Neural progenitor cell (in vitro differentiated cells): ENCODE measurements at regions not wholly inside any gene's neighbourhood (a gene's known extent, or its start where the extent isn't known, plus 50 kb on each side); places are given as distances from the start of the nearest gene placed in this dataset.

ENCODE experiments used
- DNase-seq: peaks from one replicate; pipeline ENCODE4 v3.0.0-alpha.2; 2016; ENCODE audit warnings: low spot score
- H2AFZ ChIP-seq: fragments of 200-600 bp; sonication (generic); replicated peaks from 2 replicates; pipeline ENCODE4 v1.6.1; 2016; ENCODE audit warnings: antibody characterized with exemption
- H3F3A ChIP-seq: fragments of 200-600 bp; sonication (generic); 2 replicates; pipeline ENCODE4 v1.6.1; 2016; ENCODE audit warnings: antibody characterized with exemption, low read depth
- H3K27ac ChIP-seq: fragments of 200-600 bp; sonication (generic); 2 replicates; pipeline ENCODE4 v1.5.1; 2016; ENCODE audit warnings: mild to moderate bottlenecking
- H3K27me3 ChIP-seq: fragments of 200-600 bp; sonication (generic); 2 replicates; pipeline ENCODE4 v1.6.1; 2016; ENCODE audit warnings: mild to moderate bottlenecking, moderate library complexity
- H3K36me3 ChIP-seq: fragments of 200-600 bp; sonication (generic); 2 replicates; pipeline ENCODE4 v1.5.1; 2016
- H3K4me1 ChIP-seq: fragments of 200-600 bp; sonication (generic); 2 replicates; pipeline ENCODE4 v1.6.1; 2016; ENCODE audit warnings: mixed run types
- H3K4me2 ChIP-seq: fragments of 200-600 bp; sonication (generic); 2 replicates; pipeline ENCODE4 v1.6.1; 2016
- H3K4me3 ChIP-seq: fragments of 200-600 bp; sonication (generic); 2 replicates; pipeline ENCODE4 v1.5.1; 2016
- H3K79me2 ChIP-seq: fragments of 200-600 bp; sonication (generic); 2 replicates; pipeline ENCODE4 v1.6.1; 2016; ENCODE audit warnings: low read depth
- H3K9ac ChIP-seq: fragments of 200-600 bp; sonication (generic); 2 replicates; pipeline ENCODE4 v1.6.1; 2016
- H3K9me3 ChIP-seq: fragments of 200-600 bp; sonication (generic); 2 replicates; pipeline ENCODE4 v1.5.1; 2016; ENCODE audit warnings: low read depth
- H4K20me1 ChIP-seq: fragments of 200-600 bp; sonication (generic); 2 replicates; pipeline ENCODE4 v1.6.1; 2016; ENCODE audit warnings: low read depth
- H3K27ac Mint-ChIP-seq: 3 replicates; pipeline ENCODE4 v1.8.0; 2021; ENCODE audit warnings: mixed read lengths
- H3K27me3 Mint-ChIP-seq: 2 replicates; pipeline ENCODE4 v1.8.0; 2022; ENCODE audit warnings: low read depth, mild to moderate bottlenecking, inconsistent platforms, moderate library complexity, mixed read lengths; ENCODE audit not compliant: insufficient read depth
- H3K36me3 Mint-ChIP-seq: 3 replicates; pipeline ENCODE4 v1.8.0; 2021; ENCODE audit warnings: mixed read lengths
- H3K4me1 Mint-ChIP-seq: 3 replicates; pipeline ENCODE4 v1.8.0; 2021; ENCODE audit warnings: mixed read lengths
- H3K4me3 Mint-ChIP-seq: 3 replicates; pipeline ENCODE4 v1.8.0; 2021; ENCODE audit warnings: mild to moderate bottlenecking, moderate library complexity, mixed read lengths
- H3K9me3 Mint-ChIP-seq: 3 replicates; pipeline ENCODE4 v1.8.0; 2020; ENCODE audit warnings: mixed read lengths
- CTCF ChIP-seq: fragments of 200-600 bp; sonication (generic); IDR thresholded peaks from 2 replicates; pipeline ENCODE4 v1.5.1; 2017; ENCODE audit warnings: antibody characterized with exemption, mild to moderate bottlenecking
- EZH2 ChIP-seq: fragments of 200-600 bp; sonication (generic); IDR thresholded peaks from 2 replicates; pipeline ENCODE4 v1.6.1; 2017; ENCODE audit warnings: antibody characterized with exemption, mild to moderate bottlenecking, moderate library complexity
- EZH2phosphoT487 ChIP-seq: fragments of 200-600 bp; sonication (generic); IDR thresholded peaks from 2 replicates; pipeline ENCODE4 v1.6.1; 2017; ENCODE audit warnings: antibody characterized with exemption

DNA sequence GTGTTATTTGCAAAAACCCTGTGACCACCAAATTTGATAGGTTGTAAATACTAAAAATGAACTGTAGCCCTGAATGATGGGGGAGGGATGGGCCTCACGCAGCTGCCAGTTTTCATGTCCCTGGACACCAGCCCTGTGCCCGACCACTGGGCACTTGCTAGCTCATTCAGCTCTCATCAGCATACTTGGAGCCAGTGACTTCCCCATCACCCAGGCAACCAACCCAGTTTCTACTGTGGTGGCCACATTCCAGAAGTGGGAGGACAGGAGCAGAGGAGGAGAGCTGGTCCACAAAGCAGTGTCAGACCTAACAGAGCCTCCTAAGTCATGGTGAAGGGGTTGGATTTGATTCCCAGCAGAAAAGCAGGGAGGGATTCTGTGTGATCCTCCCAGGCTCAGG is 128.2 kb downstream of the CPEB2 start:
- Mint-ChIP-seq H3K9me3 (peaks cover 7% of the 10 kb centered on the region), H3K27ac (peak overlapping the region; percentile 20), H3K4me1 (peaks cover 7% of the 10 kb centered on the region), H3K36me3 (no peaks in the 10 kb centered on the region), H3K4me3 (no peak overlapping the region), H3K27me3 (no peaks in the 10 kb centered on the region)
- Histone ChIP-seq H2AFZ (no peak overlapping the region), H3F3A (no peaks in the 10 kb centered on the region), H3K9me3 (no peaks in the 10 kb centered on the region), H3K27ac (no peak overlapping the region), H4K20me1 (no peaks in the 10 kb centered on the region), H3K4me2 (no peak overlapping the region), H3K4me1 (no peaks in the 10 kb centered on the region), H3K4me3 (no peak overlapping the region), H3K27me3 (no peaks in the 10 kb centered on the region), H3K79me2 (no peaks in the 10 kb centered on the region), H3K9ac (no peak overlapping the region), H3K36me3 (no peaks in the 10 kb centered on the region)
- no peak for DNase-seq
- no peak for TF ChIP-seq EZH2phosphoT487
- TF ChIP-seq EZH2, result no peak
- TF ChIP-seq CTCF, result no peak

DNA sequence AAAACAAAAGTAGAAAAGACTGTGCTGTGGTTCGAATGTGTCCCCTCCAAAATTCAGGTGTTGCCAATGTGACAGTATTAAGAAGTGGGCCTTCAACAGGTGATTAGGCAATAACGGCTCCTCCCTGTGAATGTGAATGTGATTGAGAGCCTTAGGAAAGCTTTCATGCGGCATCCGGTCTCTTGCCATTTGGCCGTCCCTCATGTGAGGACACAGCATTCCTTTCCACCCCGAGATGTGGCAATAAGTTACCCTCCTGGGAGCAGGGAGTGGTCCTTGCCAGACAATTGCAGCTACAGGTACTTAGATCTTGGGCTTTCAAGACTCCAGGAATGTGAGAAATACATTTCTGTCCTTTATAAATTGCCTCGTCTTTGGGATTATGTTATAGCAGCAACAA is 129.3 kb downstream of the CPEB2 start:
- no peak for DNase-seq
- no peaks in the 10 kb centered on the region for H3K79me2 ChIP-seq
- no peaks in the 10 kb centered on the region for H3K36me3 ChIP-seq
- H3K27ac ChIP-seq, result no peak overlapping the region
- H3K27ac Mint-ChIP-seq, result no peak overlapping the region
- H3K27me3 ChIP-seq, result no peaks in the 10 kb centered on the region
- H3K36me3 Mint-ChIP-seq, result no peaks in the 10 kb centered on the region
- no peaks in the 10 kb centered on the region for H3K4me1 ChIP-seq
- TF ChIP-seq CTCF (no peak), EZH2phosphoT487 (no peak)
- H3K4me3 ChIP-seq, result no peak overlapping the region
- no peak overlapping the region for H2AFZ ChIP-seq
- H3K4me3 Mint-ChIP-seq, result no peak overlapping the region
- peaks cover 7% of the 10 kb centered on the region for H3K4me1 Mint-ChIP-seq
- H3K9ac ChIP-seq, result no peak overlapping the region
- no peaks in the 10 kb centered on the region for H3F3A ChIP-seq
- H3K9me3 Mint-ChIP-seq, result peaks cover 12% of the 10 kb centered on the region
- H4K20me1 ChIP-seq, result no peaks in the 10 kb centered on the region
- H3K27me3 Mint-ChIP-seq, result peaks cover 2% of the 10 kb centered on the region
- no peak overlapping the region for H3K4me2 ChIP-seq
- H3K9me3 ChIP-seq, result no peaks in the 10 kb centered on the region

DNA sequence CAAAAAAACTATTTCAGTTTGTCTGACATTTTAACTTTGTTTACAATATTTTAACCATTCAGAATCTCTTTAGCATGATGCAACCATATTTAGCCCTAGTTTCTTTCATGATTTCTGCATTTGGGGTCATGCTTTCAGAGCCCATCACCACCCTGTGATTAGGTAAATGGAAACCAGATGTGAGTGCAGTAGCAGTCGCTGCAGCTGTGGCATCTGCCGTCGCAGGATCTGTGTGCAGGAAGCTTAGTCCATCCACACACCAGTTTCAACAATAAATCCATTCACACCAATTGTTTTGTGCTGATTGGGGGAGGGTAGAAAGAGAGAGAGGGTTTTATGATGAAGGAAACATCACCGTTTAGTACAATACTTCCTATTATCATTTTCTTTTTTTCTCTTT is 130.5 kb downstream of the CPEB2 start:
- peak; percentile 21 for DNase-seq
- Histone ChIP-seq H3K9me3 (no peaks in the 10 kb centered on the region), H3K27me3 (no peaks in the 10 kb centered on the region), H3K79me2 (no peaks in the 10 kb centered on the region), H3K4me3 (no peak overlapping the region), H2AFZ (no peak overlapping the region), H4K20me1 (no peaks in the 10 kb centered on the region), H3K27ac (no peak overlapping the region), H3F3A (no peaks in the 10 kb centered on the region), H3K36me3 (no peaks in the 10 kb centered on the region), H3K4me1 (no peaks in the 10 kb centered on the region), H3K9ac (no peak overlapping the region), H3K4me2 (no peak overlapping the region)
- H3K27me3 Mint-ChIP-seq, result peaks cover 2% of the 10 kb centered on the region
- H3K9me3 Mint-ChIP-seq, result peaks cover 14% of the 10 kb centered on the region
- peaks cover 7% of the 10 kb centered on the region for H3K4me1 Mint-ChIP-seq
- H3K27ac Mint-ChIP-seq, result no peak overlapping the region
- no peak for TF ChIP-seq EZH2phosphoT487
- H3K4me3 Mint-ChIP-seq, result no peak overlapping the region
- H3K36me3 Mint-ChIP-seq, result no peaks in the 10 kb centered on the region

DNA sequence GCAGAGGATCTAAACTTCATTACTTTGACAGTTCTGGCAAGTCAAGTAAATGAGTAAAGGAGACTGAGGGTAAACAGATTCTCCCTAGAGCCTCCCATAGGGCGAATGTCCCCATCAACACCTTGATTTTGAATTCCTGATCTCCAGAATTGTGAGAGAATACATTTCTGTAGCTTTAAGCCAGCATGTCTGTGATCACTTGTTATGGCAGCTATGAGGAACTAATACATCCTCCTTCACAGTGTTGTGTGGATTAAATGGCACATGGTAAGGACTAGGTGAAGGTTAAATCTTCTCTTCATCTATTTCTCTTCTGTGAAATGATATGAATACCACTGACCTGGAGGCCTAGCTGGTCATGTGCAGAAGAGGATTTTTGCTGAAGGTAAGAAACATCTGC is 137.3 kb downstream of the CPEB2 start:
- Histone ChIP-seq H3K36me3 (no peaks in the 10 kb centered on the region), H3K79me2 (no peaks in the 10 kb centered on the region), H3K4me2 (no peak overlapping the region), H3K9me3 (no peaks in the 10 kb centered on the region), H3K9ac (no peak overlapping the region), H3K27ac (no peak overlapping the region), H2AFZ (no peak overlapping the region), H3F3A (no peaks in the 10 kb centered on the region), H3K27me3 (no peaks in the 10 kb centered on the region), H3K4me3 (no peak overlapping the region), H3K4me1 (peaks cover 4% of the 10 kb centered on the region), H4K20me1 (no peaks in the 10 kb centered on the region)
- DNase-seq, result no peak
- no peak overlapping the region for H3K4me3 Mint-ChIP-seq
- no peaks in the 10 kb centered on the region for H3K36me3 Mint-ChIP-seq
- no peak for TF ChIP-seq EZH2phosphoT487
- no peak for TF ChIP-seq CTCF
- TF ChIP-seq EZH2, result no peak
- H3K27ac Mint-ChIP-seq, result no peak overlapping the region
- peaks cover 15% of the 10 kb centered on the region for H3K9me3 Mint-ChIP-seq
- no peaks in the 10 kb centered on the region for H3K4me1 Mint-ChIP-seq
- H3K27me3 Mint-ChIP-seq, result peaks cover 2% of the 10 kb centered on the region
